Effector CD8-positive, alpha-beta T cell (primary cell): ENCODE measurements at regions not wholly inside any gene's neighbourhood (a gene's known extent, or its start where the extent isn't known, plus 50 kb on each side); places are given as distances from the start of the nearest gene placed in this dataset.
"Not testable (repeated sequence)": the region's sequence is repeated elsewhere in the genome, so short reads cannot be mapped to it uniquely, and the experiment has no call there.

Experiments
- DNase-seq: peaks from one replicate; lab custom pipeline; 2025; lab: John Stamatoyannopoulos, UW

GRCh38 chr10:120111628-120112027 lies 219.1 kb downstream of the SEC23IP start:
- no peak for DNase-seq

GRCh38 chr10:120112809-120113208 lies 220.3 kb downstream of the SEC23IP start:
- DNase-seq, result no peak

GRCh38 chr10:120115959-120116358 lies 223.4 kb downstream of the SEC23IP start:
- no peak for DNase-seq

GRCh38 chr10:120121768-120122167 lies 229.2 kb downstream of the SEC23IP start:
- no peak for DNase-seq

GRCh38 chr10:120131183-120131582 lies 238.7 kb downstream of the SEC23IP start:
- no peak for DNase-seq

- DNase-seq, result no peak
These were observed 240.3 kb downstream of the SEC23IP start for GRCh38 chr10:120132811-120133210.

- no peak for DNase-seq
These were observed 246.2 kb downstream of the SEC23IP start for GRCh38 chr10:120138689-120139088.

- no peak for DNase-seq
These were observed 252.6 kb downstream of the SEC23IP start for GRCh38 chr10:120145107-120145506.

GRCh38 chr10:120156614-120157274 lies 264.2 kb downstream of the SEC23IP start:
- DNase-seq, result no peak

- DNase-seq, result no peak
These were observed 268.6 kb downstream of the SEC23IP start for GRCh38 chr10:120161111-120161510.

GRCh38 chr10:120162471-120162870 lies 269.9 kb downstream of the SEC23IP start:
- DNase-seq, result no peak

GRCh38 chr10:120172356-120172755 lies 279.8 kb downstream of the SEC23IP start:
- DNase-seq, result no peak

- DNase-seq, result no peak
These were observed 282.0 kb downstream of the SEC23IP start for GRCh38 chr10:120174491-120174890.

GRCh38 chr10:120177330-120177729 lies 279.7 kb upstream of the PLPP4 start:
- no peak for DNase-seq

- DNase-seq, result no peak
These were observed 276.9 kb upstream of the PLPP4 start for GRCh38 chr10:120180160-120180559.

GRCh38 chr10:120181154-120181553 lies 275.9 kb upstream of the PLPP4 start:
- no peak for DNase-seq

- DNase-seq, result no peak
These were observed 274.6 kb upstream of the PLPP4 start for GRCh38 chr10:120182431-120182830.

GRCh38 chr10:120183546-120183945 lies 273.5 kb upstream of the PLPP4 start:
- DNase-seq, result no peak

GRCh38 chr10:120184547-120185337 lies 272.3 kb upstream of the PLPP4 start:
- no peak for DNase-seq

- no peak for DNase-seq
These were observed 270.5 kb upstream of the PLPP4 start for GRCh38 chr10:120186506-120186905.

GRCh38 chr10:120187168-120187567 lies 269.9 kb upstream of the PLPP4 start:
- not testable (repeated sequence) for DNase-seq

GRCh38 chr10:120188950-120189349 lies 268.1 kb upstream of the PLPP4 start:
- DNase-seq, result no peak

GRCh38 chr10:120195984-120196712 lies 260.9 kb upstream of the PLPP4 start:
- DNase-seq, result no peak
